AG04449 (cell line): ENCODE measurements at regions not wholly inside any gene's neighbourhood (a gene's known extent, or its start where the extent isn't known, plus 50 kb on each side); places are given as distances from the start of the nearest gene placed in this dataset.

Experiments used
- CTCF ChIA-PET: fragments of 350-600 bp; formaldehyde crosslinking; extraction: SDS; loops from one replicate; lab custom pipeline; 2021; ENCODE audit warnings: antibody characterized with exemption; lab: Yijun Ruan, JAX
- POLR2A ChIA-PET: fragments of 400-600, 350-600 bp; formaldehyde crosslinking; extraction: SDS; loops from one replicate; lab custom pipeline; 2020; ENCODE audit warnings: antibody characterized with exemption, inconsistent platforms; lab: Yijun Ruan, JAX
- DNase-seq: peaks from one replicate; pipeline ENCODE4 v3.0.0-alpha.2; 2010; ENCODE audit warnings: low read depth, low spot score
- H3K4me3 ChIP-seq: 2 replicates; pipeline ENCODE4 v1.5.1; 2011; ENCODE audit warnings: low read depth, mild to moderate bottlenecking, control low read depth, low read length
- CTCF ChIP-seq: IDR thresholded peaks from one replicate; pipeline ENCODE4 v1.5.1; 2011; ENCODE audit warnings: mild to moderate bottlenecking, moderate library complexity, low read length, control low read depth, inconsistent platforms; ENCODE audit not compliant: insufficient read depth; ENCODE audit errors: missing control alignments

GRCh38 chr18:35828591-35828990, 143.9 kb upstream of the RMP24 start:
- no peak for DNase-seq
- ChIA-PET POLR2A (no interaction called here), CTCF (no interaction called here)
- no peak overlapping the region for H3K4me3 ChIP-seq
- TF ChIP-seq CTCF: no peak

GRCh38 chr18:35835366-35835765, 137.1 kb upstream of the RMP24 start:
- no peak overlapping the region for H3K4me3 ChIP-seq
- DNase-seq: no peak
- POLR2A ChIA-PET: no interaction called here
- no peak for TF ChIP-seq CTCF
- CTCF ChIA-PET: no interaction called here

- H3K4me3 ChIP-seq: no peak overlapping the region
- no peak for DNase-seq
- no peak for TF ChIP-seq CTCF
- ChIA-PET POLR2A (no interaction called here), CTCF (no interaction called here)
Observed at GRCh38 chr18:35835833-35836232, 136.6 kb upstream of the RMP24 start.

- TF ChIP-seq CTCF: no peak
- no peak overlapping the region for H3K4me3 ChIP-seq
- ChIA-PET CTCF (no interaction called here), POLR2A (interaction anchor here (0.6 kb wide), 1 partner anchor 26 kb away, joined by 3 read pairs; no protein-coding TSS in a partner anchor)
- DNase-seq: no peak
Observed at GRCh38 chr18:35836932-35837331, 135.5 kb upstream of the RMP24 start.

- H3K4me3 ChIP-seq: no peak overlapping the region
- CTCF ChIA-PET: interaction anchor here (0.8 kb wide), 1 partner anchor 43 kb away, joined by 3 read pairs; no protein-coding TSS in a partner anchor
- POLR2A ChIA-PET: no interaction called here
- no peak for DNase-seq
- TF ChIP-seq CTCF: no peak
Observed at GRCh38 chr18:35837922-35838496, 134.5 kb upstream of the RMP24 start.

- no peak overlapping the region for H3K4me3 ChIP-seq
- POLR2A ChIA-PET: no interaction called here
- no peak for TF ChIP-seq CTCF
- CTCF ChIA-PET: no interaction called here
- DNase-seq: no peak
Observed at GRCh38 chr18:35841283-35841682, 131.2 kb upstream of the RMP24 start.
